ENCODE measurements at regions not wholly inside any gene's neighbourhood (a gene's known extent, or its start where the extent isn't known, plus 50 kb on each side); places are given as distances from the start of the nearest gene placed in this dataset.

- DNase-seq, result no peak
Observed at GRCh38 chr18:46325895-46326294, 221.7 kb downstream of the HAUS1 start.

GRCh38 chr18:46329736-46330246 is 225.6 kb downstream of the HAUS1 start:
- DNase-seq, result no peak

- DNase-seq, result no peak
Observed at GRCh38 chr18:46331316-46331715, 227.1 kb downstream of the HAUS1 start.

- no peak for DNase-seq
Observed at GRCh38 chr18:46332286-46332801, 228.2 kb downstream of the HAUS1 start.

GRCh38 chr18:46332921-46333341 is 228.7 kb downstream of the HAUS1 start:
- DNase-seq, result no peak

GRCh38 chr18:46333431-46334135 is 229.4 kb downstream of the HAUS1 start:
- DNase-seq, result peak; percentile 10 to 68

GRCh38 chr18:46334868-46335281 is 230.7 kb downstream of the HAUS1 start:
- peak in 1 of 2 experiments; percentile 39 for DNase-seq

- DNase-seq, result peak in 1 of 2 experiments; percentile 18
Observed at GRCh38 chr18:46335534-46336101, 231.4 kb downstream of the HAUS1 start.

GRCh38 chr18:46336278-46337111 is 232.3 kb downstream of the HAUS1 start:
- DNase-seq, result no peak

- peak in 1 of 2 experiments; percentile 11 for DNase-seq
Observed at GRCh38 chr18:46337271-46337670, 233.1 kb downstream of the HAUS1 start.

- DNase-seq, result no peak
Observed at GRCh38 chr18:46338205-46338604, 234.0 kb downstream of the HAUS1 start.

GRCh38 chr18:46338766-46339165 is 234.6 kb downstream of the HAUS1 start:
- DNase-seq, result no peak

GRCh38 chr18:46340716-46341115 is 236.5 kb downstream of the HAUS1 start:
- no peak for DNase-seq

GRCh38 chr18:46341986-46342525 is 237.9 kb downstream of the HAUS1 start:
- DNase-seq, result no peak

- DNase-seq, result no peak
Observed at GRCh38 chr18:46343456-46343855, 239.3 kb downstream of the HAUS1 start.

GRCh38 chr18:46343931-46344372 is 239.8 kb downstream of the HAUS1 start:
- DNase-seq, result no peak

GRCh38 chr18:46344416-46345180 is 240.4 kb downstream of the HAUS1 start:
- no peak for DNase-seq

- no peak for DNase-seq
Observed at GRCh38 chr18:46345181-46345465, 240.9 kb downstream of the HAUS1 start.

- no peak for DNase-seq
Observed at GRCh38 chr18:46346213-46346612, 242.0 kb downstream of the HAUS1 start.

- no peak for DNase-seq
Observed at GRCh38 chr18:46346896-46347630, 242.9 kb downstream of the HAUS1 start.

- no peak for DNase-seq
Observed at GRCh38 chr18:46350598-46351159, 246.5 kb downstream of the HAUS1 start.
